GM23338 (cell line): ENCODE measurements at regions not wholly inside any gene's neighbourhood (a gene's known extent, or its start where the extent isn't known, plus 50 kb on each side); places are given as distances from the start of the nearest gene placed in this dataset.
A peak's percentile ranks its signal among the peaks of the same experiment; 100 is the strongest.

Source experiments
- ATAC-seq: fragments of 200-7000 bp; cut with Tn5 transposase; 3 replicates; pipeline ENCODE4 v1.9.1; 2020
- DNase-seq: peaks from one replicate; pipeline ENCODE4 v3.0.0-alpha.2; 2015; ENCODE audit warnings: low spot score
- H2AFZ ChIP-seq: fragments of 200-600 bp; sonication (generic); 2 replicates; pipeline ENCODE4 v1.8.0; 2016; ENCODE audit warnings: antibody characterized with exemption, mild to moderate bottlenecking, moderate library complexity
- H3F3A ChIP-seq: fragments of 200-600 bp; sonication (generic); replicated peaks from 2 replicates; pipeline ENCODE4 v1.8.0; 2017; ENCODE audit warnings: antibody characterized with exemption, mixed run types, low read depth
- H3K27ac ChIP-seq: fragments of 200-600 bp; sonication (generic); 2 replicates; pipeline ENCODE4 v1.6.1; 2016; ENCODE audit warnings: low read depth
- H3K27me3 ChIP-seq: fragments of 200-600 bp; sonication (generic); 2 replicates; pipeline ENCODE4 v1.8.0; 2016; ENCODE audit warnings: mild to moderate bottlenecking, mixed run types, moderate library complexity; ENCODE audit not compliant: insufficient read depth
- H3K36me3 ChIP-seq: fragments of 200-600 bp; sonication (generic); 2 replicates; pipeline ENCODE4 v1.8.0; 2016; ENCODE audit warnings: mild to moderate bottlenecking; ENCODE audit not compliant: insufficient read depth
- H3K4me1 ChIP-seq: fragments of 200-600 bp; sonication (generic); 2 replicates; pipeline ENCODE4 v1.8.0; 2016; ENCODE audit warnings: mild to moderate bottlenecking, moderate library complexity; ENCODE audit not compliant: insufficient read depth
- H3K4me2 ChIP-seq: fragments of 200-600 bp; sonication (generic); 2 replicates; pipeline ENCODE4 v1.7.1; 2017; ENCODE audit warnings: mixed run types
- H3K4me3 ChIP-seq: fragments of 200-600 bp; sonication (generic); 2 replicates; pipeline ENCODE4 v1.6.1; 2016; ENCODE audit warnings: mixed run types
- H3K79me2 ChIP-seq: fragments of 200-600 bp; sonication (generic); replicated peaks from 2 replicates; pipeline ENCODE4 v1.8.0; 2017; ENCODE audit warnings: mild to moderate bottlenecking; ENCODE audit not compliant: insufficient read depth
- H3K9me2 ChIP-seq: fragments of 200-600 bp; sonication (generic); 2 replicates; pipeline ENCODE4 v1.8.0; 2017; ENCODE audit not compliant: insufficient read depth
- H4K20me1 ChIP-seq: fragments of 200-600 bp; sonication (generic); replicated peaks from 2 replicates; pipeline ENCODE4 v1.8.0; 2017; ENCODE audit warnings: mild to moderate bottlenecking; ENCODE audit not compliant: insufficient read depth
- H3K27ac Mint-ChIP-seq: 2 replicates; pipeline ENCODE4 v1.8.0; 2020; ENCODE audit warnings: inconsistent platforms, mild to moderate bottlenecking, moderate library complexity, mixed read lengths
- H3K27me3 Mint-ChIP-seq: 3 replicates; pipeline ENCODE4 v1.8.0; 2022; ENCODE audit warnings: low read depth, mild to moderate bottlenecking, moderate library complexity, mixed read lengths, inconsistent platforms; ENCODE audit not compliant: insufficient read depth, poor library complexity
- H3K36me3 Mint-ChIP-seq: 3 replicates; pipeline ENCODE4 v1.8.0; 2021; ENCODE audit warnings: low read depth, mild to moderate bottlenecking, inconsistent platforms, moderate library complexity, mixed read lengths
- H3K4me1 Mint-ChIP-seq: 3 replicates; pipeline ENCODE4 v1.8.0; 2020; ENCODE audit warnings: mild to moderate bottlenecking, inconsistent platforms, mixed read lengths
- H3K4me3 Mint-ChIP-seq: 3 replicates; pipeline ENCODE4 v1.8.0; 2021; ENCODE audit warnings: moderate library complexity, mild to moderate bottlenecking, inconsistent platforms, mixed read lengths
- H3K9me3 Mint-ChIP-seq: 3 replicates; pipeline ENCODE4 v1.8.0; 2020; ENCODE audit warnings: moderate library complexity, mild to moderate bottlenecking, inconsistent platforms, mixed read lengths
- CTCF ChIP-seq, 2 experiments: fragments of 200-600 bp in 1 of 2; sonication (generic) in 1 of 2; conservative IDR thresholded peaks; 2 replicates each; pipeline versions ENCODE4 v1.5.1 to v1.6.1; 2016 to 2017; ENCODE audit warnings: antibody characterized with exemption in 2 of 2, low read depth in 2 of 2, mild to moderate bottlenecking in 2 of 2, moderate library complexity in 1 of 2
- ETS1 ChIP-seq: IDR thresholded peaks from 2 replicates; pipeline ENCODE4 v1.6.1; 2016; ENCODE audit warnings: antibody characterized with exemption
- EZH2phosphoT487 ChIP-seq: fragments of 200-600 bp; sonication (generic); IDR thresholded peaks from one replicate; pipeline ENCODE4 v1.8.1; 2018; ENCODE audit warnings: antibody characterized with exemption; ENCODE audit not compliant: unreplicated experiment
- JUNB ChIP-seq: IDR thresholded peaks from one replicate; pipeline ENCODE4 v1.6.1; 2016; ENCODE audit warnings: antibody characterized with exemption; ENCODE audit not compliant: unreplicated experiment
- NANOG ChIP-seq: IDR thresholded peaks from 2 replicates; pipeline ENCODE4 v1.6.1; 2016; ENCODE audit warnings: antibody characterized with exemption, borderline replicate concordance
- REST ChIP-seq: IDR thresholded peaks from one replicate; pipeline ENCODE4 v1.6.1; 2018; ENCODE audit warnings: antibody characterized with exemption; ENCODE audit not compliant: unreplicated experiment
- STAT1 ChIP-seq: IDR thresholded peaks from one replicate; pipeline ENCODE4 v1.6.1; 2016; ENCODE audit warnings: antibody characterized with exemption; ENCODE audit not compliant: unreplicated experiment
- ZNF331 ChIP-seq: fragments of 250-450 bp; sonication (Bioruptor Pico); IDR thresholded peaks from 2 replicates; pipeline ENCODE4 v1.5.0; 2020; ENCODE audit warnings: low read depth, mild to moderate bottlenecking, moderate library complexity
- ZNF462 ChIP-seq: fragments of 250-450 bp; sonication (Bioruptor Pico); IDR thresholded peaks from 2 replicates; pipeline ENCODE4 v1.5.0; 2020; ENCODE audit warnings: mild to moderate bottlenecking, moderate library complexity

- DNase-seq (no peak), ATAC-seq (no peak)
- no peaks in the 10 kb centered on the region for H3K36me3 ChIP-seq
- H3K9me2 ChIP-seq = no peaks in the 10 kb centered on the region
- TF ChIP-seq STAT1 = no peak
- TF ChIP-seq CTCF (conservative IDR thresholded peaks at IDR 0.05; ENCODE audit: low read depth in 2 of 2) = no peak
- no peak for TF ChIP-seq JUNB
- no peak for TF ChIP-seq REST
- no peak for TF ChIP-seq NANOG
- no peak for TF ChIP-seq ZNF462 (CRISPR knock-in tag)
- no peak for TF ChIP-seq ETS1
- no peak for TF ChIP-seq EZH2phosphoT487
- TF ChIP-seq ZNF331 (CRISPR knock-in tag) = no peak
- peaks cover 10% of the 10 kb centered on the region; the same call in 2 of the 3 replicates for H3K4me1 Mint-ChIP-seq
- peaks cover 10% of the 10 kb centered on the region; the same call in 1 of the 2 replicates for H3K4me1 ChIP-seq
- H3K4me3 Mint-ChIP-seq = no peak overlapping the region
- no peak overlapping the region for H3K4me3 ChIP-seq
- 0 out of 2 replicates have a peak overlapping the region, but pooled peaks have one; percentile 25 for H3K4me2 ChIP-seq
- H2AFZ ChIP-seq = peak overlapping the region; percentile 67; the same call in 1 of the 2 replicates
- H3K27ac ChIP-seq = no peak overlapping the region
- no peaks in the 10 kb centered on the region for H3K9me3 Mint-ChIP-seq
- H3F3A ChIP-seq = no peaks in the 10 kb centered on the region
- H3K27ac Mint-ChIP-seq = peak overlapping the region; percentile 90
- H3K27me3 ChIP-seq = no peaks in the 10 kb centered on the region
- H3K36me3 Mint-ChIP-seq = no peaks in the 10 kb centered on the region
- no peaks in the 10 kb centered on the region for H3K79me2 ChIP-seq
- peaks cover 2% of the 10 kb centered on the region for H3K27me3 Mint-ChIP-seq
- no peaks in the 10 kb centered on the region for H4K20me1 ChIP-seq
These were observed 294.9 kb upstream of the ZNF385D start for GRCh38 chr3:22045882-22046281.
